Breast epithelium (tissue), 3 donors: ENCODE measurements at regions not wholly inside any gene's neighbourhood (a gene's known extent, or its start where the extent isn't known, plus 50 kb on each side); places are given as distances from the start of the nearest gene placed in this dataset.

Experiments used
- CTCF ChIP-seq, 3 donors: fragments of 450-650 bp; IDR thresholded peaks; one replicate each; pipeline ENCODE4 v1.5.1; 2016 to 2017; ENCODE audit warnings: antibody characterized with exemption in 3 of 3, mild to moderate bottlenecking in 3 of 3, moderate library complexity in 3 of 3
- POLR2A ChIP-seq: fragments of 450-650 bp; IDR thresholded peaks from one replicate; pipeline ENCODE4 v1.6.1; 2016; ENCODE audit warnings: antibody characterized with exemption, mild to moderate bottlenecking, moderate library complexity

DNA sequence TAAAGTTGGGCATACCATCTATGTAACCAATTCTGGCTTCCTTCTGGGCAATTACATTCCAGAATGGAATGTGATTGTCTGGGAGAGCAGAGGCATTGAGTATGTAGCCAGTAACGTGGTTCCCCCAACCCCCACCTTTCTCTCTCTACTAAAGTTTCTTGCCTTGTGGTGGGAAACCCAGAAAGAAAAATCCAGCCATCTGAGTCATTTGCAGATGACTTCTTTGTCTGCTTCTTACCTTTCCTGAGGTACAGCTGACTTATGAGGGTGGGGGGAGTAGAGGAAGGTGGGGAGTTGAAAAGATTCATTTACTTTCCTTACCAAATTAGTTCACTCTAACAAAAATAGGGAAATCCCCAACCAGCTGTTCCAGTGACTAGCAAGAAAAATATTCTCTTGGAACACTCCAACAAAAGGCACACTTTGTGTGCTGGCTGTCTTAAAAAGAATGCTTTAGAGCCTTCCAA lies 112.1 kb upstream of the FRMD6 start:
- TF ChIP-seq POLR2A (no peak), CTCF (IDR thresholded peaks at IDR 0.05) (no peak)
